CMK (cell line): ENCODE measurements at regions not wholly inside any gene's neighbourhood (a gene's known extent, or its start where the extent isn't known, plus 50 kb on each side); places are given as distances from the start of the nearest gene placed in this dataset.

Source experiments
- DNase-seq: peaks from one replicate; pipeline ENCODE4 v3.0.0-alpha.2; 2010; ENCODE audit warnings: low read depth

- DNase-seq, result no peak
Observed at GRCh38 chr7:36010656-36011587, 142.1 kb upstream of the EEPD1 start.

- no peak for DNase-seq
Observed at GRCh38 chr7:36011588-36011965, 141.5 kb upstream of the EEPD1 start.

- DNase-seq, result no peak
Observed at GRCh38 chr7:36013246-36014014, 139.6 kb upstream of the EEPD1 start.

- no peak for DNase-seq
Observed at GRCh38 chr7:36014961-36015360, 138.1 kb upstream of the EEPD1 start.

GRCh38 chr7:36015733-36016132, 137.3 kb upstream of the EEPD1 start:
- DNase-seq, result no peak

- DNase-seq, result no peak
Observed at GRCh38 chr7:36016648-36017047, 136.4 kb upstream of the EEPD1 start.

- no peak for DNase-seq
Observed at GRCh38 chr7:36017111-36017510, 135.9 kb upstream of the EEPD1 start.

GRCh38 chr7:36018816-36019484, 134.1 kb upstream of the EEPD1 start:
- DNase-seq, result no peak

- DNase-seq, result no peak
Observed at GRCh38 chr7:36019538-36019937, 133.5 kb upstream of the EEPD1 start.

GRCh38 chr7:36019980-36020379, 133.1 kb upstream of the EEPD1 start:
- DNase-seq, result no peak

GRCh38 chr7:36021367-36021766, 131.7 kb upstream of the EEPD1 start:
- no peak for DNase-seq

GRCh38 chr7:36021917-36022550, 131.0 kb upstream of the EEPD1 start:
- DNase-seq, result no peak

- no peak for DNase-seq
Observed at GRCh38 chr7:36023033-36023560, 130.0 kb upstream of the EEPD1 start.

- DNase-seq, result no peak
Observed at GRCh38 chr7:36025190-36025589, 127.9 kb upstream of the EEPD1 start.

GRCh38 chr7:36029311-36029710, 123.7 kb upstream of the EEPD1 start:
- no peak for DNase-seq

- no peak for DNase-seq
Observed at GRCh38 chr7:36029853-36030515, 123.1 kb upstream of the EEPD1 start.

GRCh38 chr7:36032361-36032818, 120.7 kb upstream of the EEPD1 start:
- DNase-seq, result no peak

- no peak for DNase-seq
Observed at GRCh38 chr7:36034020-36034419, 119.0 kb upstream of the EEPD1 start.

- DNase-seq, result no peak
Observed at GRCh38 chr7:36035186-36035585, 117.9 kb upstream of the EEPD1 start.

GRCh38 chr7:36036590-36036989, 116.5 kb upstream of the EEPD1 start:
- DNase-seq, result no peak

GRCh38 chr7:36037121-36037662, 115.9 kb upstream of the EEPD1 start:
- no peak for DNase-seq
